Mucosa of descending colon (tissue), 3 donors: ENCODE measurements at regions not wholly inside any gene's neighbourhood (a gene's known extent, or its start where the extent isn't known, plus 50 kb on each side); places are given as distances from the start of the nearest gene placed in this dataset.

ENCODE experiments used
- ATAC-seq: fragments of 200-7000 bp; cut with Tn5 transposase; one replicate; pipeline ENCODE4 v1.9.1; 2020; ENCODE audit warnings: mild to moderate bottlenecking, moderate library complexity
- DNase-seq, 3 donors: peaks; one replicate each; pipeline ENCODE4 v3.0.0-alpha.2; 2020
- H3K36me3 ChIP-seq: fragments of 200-600 bp; one replicate; pipeline ENCODE4 v1.8.0; 2021; ENCODE audit warnings: low read depth, mild to moderate bottlenecking
- H3K4me1 ChIP-seq: fragments of 200-600 bp; one replicate; pipeline ENCODE4 v1.8.0; 2021; ENCODE audit warnings: low read depth, mild to moderate bottlenecking
- H3K4me3 ChIP-seq: fragments of 200-600 bp; one replicate; pipeline ENCODE4 v1.8.0; 2021; ENCODE audit warnings: mild to moderate bottlenecking
- H3K9me3 ChIP-seq: fragments of 200-600 bp; one replicate; pipeline ENCODE4 v1.8.0; 2021; ENCODE audit warnings: mild to moderate bottlenecking
- CTCF ChIP-seq: fragments of 200-600 bp; IDR thresholded peaks from one replicate; pipeline ENCODE4 v1.8.0; 2022; ENCODE audit warnings: antibody characterized with exemption, mild to moderate bottlenecking
- intact Hi-C, 2 donors: fragments of 100-400 bp; cut with DNase I in 1 of 2; cut with micrococcal nuclease in 1 of 2; formaldehyde crosslinking; loops; one replicate each; pipeline versions ENCODE4 v1.11.0 to v1.11.1; 2022; cut with DNase I, micrococcal nuclease
- donor health status: DM: no; HTN: no; CAD: no; lungs with moderate emphysema.
- donor health status: DM: no; HTN: no; CAD: no.
- donor health status: DM: no; HTN: yes; CAD: no.

- ATAC-seq (no peak), DNase-seq (no peak)
- intact Hi-C loops, result no loop called here
These were observed 208.4 kb upstream of the HDX start for GRCh38 chrX:84710611-84711010.

GRCh38 chrX:84712621-84713020 lies 210.4 kb upstream of the HDX start:
- H3K36me3 ChIP-seq, result no peaks in the 10 kb centered on the region
- H3K4me3 ChIP-seq, result no peak overlapping the region
- no peak for TF ChIP-seq CTCF
- no peaks in the 10 kb centered on the region for H3K9me3 ChIP-seq
- no peak for DNase-seq
- no peaks in the 10 kb centered on the region for H3K4me1 ChIP-seq
- no peak for ATAC-seq
- intact Hi-C loops, result no loop called here

More at GRCh38 chrX:84710611-84711010, 208.4 kb upstream of the HDX start:
- Histone ChIP-seq H3K4me1 (no peaks in the 10 kb centered on the region), H3K9me3 (no peaks in the 10 kb centered on the region), H3K4me3 (no peak overlapping the region), H3K36me3 (no peaks in the 10 kb centered on the region)
- TF ChIP-seq CTCF, result no peak

GRCh38 chrX:84715315-84715714 lies 213.1 kb upstream of the HDX start:
- intact Hi-C loops, result no loop called here
- no peak for TF ChIP-seq CTCF

GRCh38 chrX:84717343-84717742 lies 215.1 kb upstream of the HDX start:
- no peaks in the 10 kb centered on the region for H3K9me3 ChIP-seq
- H3K36me3 ChIP-seq, result no peaks in the 10 kb centered on the region
- intact Hi-C loops, result no loop called here
- H3K4me3 ChIP-seq, result no peak overlapping the region
- TF ChIP-seq CTCF, result no peak
- ATAC-seq (peak; percentile 48), DNase-seq (peak in 1 of 3 donors; percentile 15)
- no peaks in the 10 kb centered on the region for H3K4me1 ChIP-seq

More at GRCh38 chrX:84715315-84715714, 213.1 kb upstream of the HDX start:
- H3K4me3 ChIP-seq, result no peak overlapping the region
- ATAC-seq (no peak), DNase-seq (no peak)
- no peaks in the 10 kb centered on the region for H3K4me1 ChIP-seq
- no peaks in the 10 kb centered on the region for H3K9me3 ChIP-seq
- no peaks in the 10 kb centered on the region for H3K36me3 ChIP-seq

GRCh38 chrX:84721416-84721815 lies 219.2 kb upstream of the HDX start:
- TF ChIP-seq CTCF, result no peak
- ATAC-seq, result no peak
- Histone ChIP-seq H3K9me3 (no peaks in the 10 kb centered on the region), H3K4me3 (no peak overlapping the region), H3K4me1 (no peaks in the 10 kb centered on the region), H3K36me3 (no peaks in the 10 kb centered on the region)
- intact Hi-C loops, result no loop called here
- DNase-seq, result no peak

GRCh38 chrX:84724576-84724975 lies 222.3 kb upstream of the HDX start:
- H3K4me1 ChIP-seq, result no peaks in the 10 kb centered on the region
- no peaks in the 10 kb centered on the region for H3K9me3 ChIP-seq
- ATAC-seq (no peak), DNase-seq (no peak)
- H3K4me3 ChIP-seq, result no peak overlapping the region
- intact Hi-C loops, result no loop called here
- H3K36me3 ChIP-seq, result no peaks in the 10 kb centered on the region
- TF ChIP-seq CTCF, result no peak
